Forelimb muscle (tissue), 1 donor: ENCODE measurements at regions not wholly inside any gene's neighbourhood (a gene's known extent, or its start where the extent isn't known, plus 50 kb on each side); places are given as distances from the start of the nearest gene placed in this dataset.

Source experiments
- DNase-seq: peaks from one replicate; pipeline ENCODE4 v3.0.0-alpha.2; 2013; ENCODE audit warnings: low read depth

DNA sequence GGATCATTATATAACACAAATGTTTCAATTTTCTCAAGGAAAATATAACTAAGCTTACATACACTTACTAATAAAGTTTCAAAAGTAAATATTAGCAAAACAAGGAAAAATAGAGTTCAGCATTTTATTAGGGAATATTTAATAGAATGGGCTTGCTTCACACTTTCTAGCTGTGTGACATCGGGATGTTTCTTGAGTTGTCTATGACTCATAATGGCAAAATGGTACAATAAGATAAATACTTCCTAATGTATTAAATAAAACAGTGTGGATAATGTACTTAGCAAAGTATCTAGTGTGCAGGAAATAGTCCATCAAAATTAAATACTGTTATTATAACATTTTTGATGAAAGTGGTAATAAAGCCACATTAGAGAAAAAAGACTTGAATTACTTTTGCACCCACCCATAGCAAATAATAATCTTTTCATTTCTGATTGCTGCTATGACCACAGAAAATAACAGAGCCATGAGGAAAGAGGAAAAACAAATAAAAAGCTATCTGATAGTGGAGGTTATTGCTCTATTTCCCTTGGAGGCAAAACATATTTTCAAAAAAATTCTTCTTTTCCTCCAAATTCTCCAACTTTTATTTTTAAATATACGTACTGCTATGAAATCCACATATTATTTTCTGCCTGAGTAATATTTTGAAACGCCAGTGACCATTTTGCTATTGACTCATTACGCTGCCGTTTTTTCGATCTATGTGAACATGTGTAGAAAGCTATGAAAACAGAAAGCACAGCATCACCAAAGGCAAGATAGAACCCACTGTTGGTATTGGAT is 272.9 kb upstream of the KLF6 start:
- no peak for DNase-seq

DNA sequence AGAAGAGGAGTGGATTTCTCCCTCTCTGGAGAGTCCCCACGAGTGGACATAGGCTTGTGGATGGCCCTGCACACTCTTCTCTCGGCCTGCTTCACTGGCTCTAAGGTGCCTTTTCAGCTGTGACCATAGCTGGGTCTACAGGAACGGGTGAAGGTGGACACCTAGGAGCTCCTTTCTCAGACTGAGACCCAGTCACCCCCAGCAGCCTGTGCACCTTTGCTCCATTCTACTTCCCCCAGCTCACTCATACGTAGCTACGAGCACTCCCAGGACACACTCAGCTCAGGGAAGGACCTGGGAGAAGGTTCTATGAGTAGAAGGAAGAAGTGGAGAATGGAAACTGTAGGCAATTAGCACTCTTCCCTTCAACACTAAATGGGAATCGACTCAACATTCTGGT is 272.0 kb upstream of the KLF6 start:
- no peak for DNase-seq

DNA sequence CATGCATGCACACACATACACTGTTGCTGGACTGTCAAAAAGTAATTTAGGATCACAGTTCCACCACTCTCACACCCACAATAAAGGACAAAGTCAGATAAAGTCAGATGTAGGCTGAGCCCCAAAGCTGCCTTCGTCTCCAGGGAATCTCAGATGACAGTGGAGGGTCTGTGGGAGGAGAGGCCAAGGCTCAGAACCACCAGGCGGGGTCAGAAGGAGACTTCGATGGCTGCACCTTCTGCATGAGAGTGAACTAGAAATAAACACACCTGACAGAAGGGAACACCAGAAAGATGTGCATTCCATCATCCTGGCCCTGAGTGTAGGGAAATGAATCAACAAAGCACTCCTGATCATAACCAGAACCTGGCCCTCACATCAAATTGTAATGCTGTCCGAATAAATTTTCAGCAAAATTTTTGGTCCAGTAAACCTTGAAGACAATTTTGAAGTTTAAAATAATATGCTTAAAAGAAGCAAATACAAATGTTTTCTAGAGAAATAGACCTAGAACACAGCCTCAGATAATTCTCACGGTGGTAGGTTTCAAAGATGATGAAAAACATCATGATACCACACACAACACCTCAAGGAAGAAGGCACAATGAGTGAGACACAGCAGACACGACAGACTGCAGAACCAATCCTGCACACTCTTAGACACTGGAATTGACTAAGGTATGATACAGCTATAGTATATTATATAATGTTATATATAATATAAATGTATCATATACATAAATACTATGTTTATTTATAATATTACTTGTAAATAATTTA is 269.8 kb upstream of the KLF6 start:
- no peak for DNase-seq

DNA sequence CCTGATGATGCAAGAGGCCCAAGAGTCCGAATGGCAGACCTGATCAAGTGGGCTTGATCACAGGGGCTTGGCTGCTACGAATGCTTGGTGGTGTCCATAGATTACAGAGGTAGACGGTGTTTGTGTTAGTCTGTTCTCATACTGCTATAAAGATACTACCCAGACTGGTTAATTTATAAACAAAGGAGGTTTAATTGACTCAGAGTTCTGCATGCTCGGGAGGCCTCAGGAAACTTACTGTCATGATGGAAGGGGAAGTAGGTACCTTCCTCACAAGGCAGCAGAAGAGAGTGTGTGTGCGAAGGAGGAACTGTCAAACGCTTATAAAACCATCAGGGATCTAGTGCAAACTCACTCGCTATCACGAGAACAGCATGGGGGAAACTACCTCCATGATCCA is 268.9 kb upstream of the KLF6 start:
- no peak for DNase-seq

DNA sequence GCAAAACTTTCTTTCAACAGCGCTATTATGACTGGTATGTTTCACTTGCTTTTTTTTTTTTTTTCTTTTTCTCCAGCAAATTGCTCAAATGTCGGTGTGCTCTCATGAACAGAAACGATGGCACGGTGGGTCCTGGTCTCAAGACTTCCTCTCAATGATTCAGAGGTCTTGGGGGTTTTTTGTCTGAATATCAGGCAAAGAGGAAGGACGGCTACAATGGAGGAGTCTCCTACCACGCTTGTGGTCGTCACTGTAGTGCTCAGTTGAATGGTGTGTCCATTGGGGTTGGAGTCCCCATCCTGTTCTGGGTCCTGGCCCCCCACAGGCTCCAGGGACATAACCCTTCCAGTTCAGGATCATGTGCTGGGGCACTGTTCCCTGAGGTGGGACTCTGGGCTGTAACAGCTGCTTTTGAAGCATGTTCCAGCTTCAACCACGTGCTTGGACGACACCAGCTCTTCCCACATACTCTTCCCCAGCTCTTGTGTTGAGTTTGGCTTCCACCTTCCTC is 266.7 kb upstream of the KLF6 start:
- no peak for DNase-seq

DNA sequence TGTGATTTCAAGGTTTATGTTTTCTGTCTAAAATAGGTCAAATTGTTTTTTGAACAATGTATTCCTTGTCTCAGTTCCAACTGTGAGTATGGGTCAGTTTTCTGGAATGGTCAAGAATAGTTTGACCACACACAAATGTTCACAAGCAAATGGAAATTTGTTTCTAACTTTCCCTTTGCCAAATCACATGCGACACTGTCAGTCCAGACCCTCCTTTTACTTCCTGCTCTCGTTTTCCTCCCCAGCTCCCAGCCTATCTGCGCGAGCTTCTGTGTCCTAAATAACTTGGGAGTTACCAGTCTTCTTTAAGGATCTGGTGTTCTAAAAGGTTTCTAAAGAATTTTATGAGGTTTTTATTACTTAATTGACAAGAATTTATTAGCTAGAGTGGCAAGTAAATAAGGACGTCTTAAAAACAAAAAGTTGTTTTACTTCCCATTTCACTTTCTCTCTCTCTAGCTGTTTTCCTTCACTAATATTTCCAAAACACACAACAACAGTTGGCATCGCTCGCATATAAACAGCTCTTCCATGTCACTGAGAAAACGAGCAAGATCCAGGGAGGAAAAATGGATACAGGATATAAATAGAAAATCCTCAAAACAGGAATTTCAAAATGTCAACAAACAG is 266.1 kb upstream of the KLF6 start:
- no peak for DNase-seq

DNA sequence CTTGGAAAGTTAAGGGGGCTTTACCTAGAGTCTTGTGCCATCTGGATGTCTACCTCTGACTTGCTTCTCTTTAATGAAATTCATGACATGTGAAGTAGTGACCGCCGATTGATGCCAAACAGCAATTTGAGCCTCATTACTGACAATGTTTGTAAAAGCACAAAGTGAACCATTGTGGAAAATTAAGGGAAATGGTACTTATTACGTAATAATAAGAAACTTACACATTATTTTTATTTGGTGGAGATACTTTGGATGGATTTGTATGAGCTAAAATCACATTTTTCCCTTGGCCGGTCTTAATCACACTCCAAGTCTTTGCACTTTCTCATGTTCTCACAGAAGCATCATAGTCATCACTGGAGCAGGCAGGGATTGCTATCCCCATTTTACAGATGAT is 265.1 kb upstream of the KLF6 start:
- DNase-seq: no peak

DNA sequence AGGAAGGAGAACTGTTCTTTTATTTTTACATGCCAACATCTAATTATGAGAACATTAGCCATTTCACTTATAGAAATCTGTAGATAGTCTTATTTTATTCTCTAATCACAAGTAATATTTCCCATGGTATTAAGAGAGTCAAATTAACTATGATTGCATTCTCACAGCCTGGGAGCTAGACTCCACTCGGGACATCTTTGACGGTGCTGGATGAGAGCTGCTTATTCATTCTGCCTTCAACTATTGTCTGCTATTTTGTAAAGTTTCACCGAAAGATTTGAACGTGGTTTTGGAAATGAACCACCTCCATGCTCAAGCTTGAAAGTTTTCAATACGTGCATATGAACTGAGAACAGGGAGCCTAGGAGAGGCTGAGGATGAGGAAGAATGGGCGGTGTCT is 264.3 kb upstream of the KLF6 start:
- DNase-seq: no peak

DNA sequence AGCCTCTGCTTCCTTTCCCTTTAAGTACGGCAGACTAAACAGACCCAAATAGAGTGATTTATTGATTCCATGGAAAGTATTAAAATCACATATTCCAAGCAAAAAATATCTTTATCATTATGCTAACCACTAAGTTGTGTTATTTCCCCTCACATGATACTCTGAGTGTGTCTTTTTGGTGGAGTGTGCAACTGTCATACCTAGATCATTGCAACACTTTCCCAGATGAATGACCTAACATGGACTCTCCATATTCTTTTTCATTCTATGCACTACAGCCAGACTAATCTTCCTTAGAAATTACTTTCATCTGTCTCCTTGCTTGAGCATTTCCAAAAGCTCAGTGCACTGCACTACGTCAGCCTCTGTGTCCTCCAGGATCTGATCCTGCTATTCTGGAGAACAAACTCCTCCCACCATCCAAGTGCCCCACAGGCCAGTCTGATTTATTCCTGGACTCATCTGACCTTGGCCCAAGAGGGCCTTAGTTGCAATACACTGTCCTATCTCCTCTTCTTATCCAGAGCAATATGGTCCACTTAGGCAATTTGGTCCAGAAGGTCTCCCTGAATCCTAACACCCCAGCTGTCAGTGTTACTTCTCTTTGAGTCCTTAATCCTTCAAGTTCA is 263.3 kb upstream of the KLF6 start:
- no peak for DNase-seq

DNA sequence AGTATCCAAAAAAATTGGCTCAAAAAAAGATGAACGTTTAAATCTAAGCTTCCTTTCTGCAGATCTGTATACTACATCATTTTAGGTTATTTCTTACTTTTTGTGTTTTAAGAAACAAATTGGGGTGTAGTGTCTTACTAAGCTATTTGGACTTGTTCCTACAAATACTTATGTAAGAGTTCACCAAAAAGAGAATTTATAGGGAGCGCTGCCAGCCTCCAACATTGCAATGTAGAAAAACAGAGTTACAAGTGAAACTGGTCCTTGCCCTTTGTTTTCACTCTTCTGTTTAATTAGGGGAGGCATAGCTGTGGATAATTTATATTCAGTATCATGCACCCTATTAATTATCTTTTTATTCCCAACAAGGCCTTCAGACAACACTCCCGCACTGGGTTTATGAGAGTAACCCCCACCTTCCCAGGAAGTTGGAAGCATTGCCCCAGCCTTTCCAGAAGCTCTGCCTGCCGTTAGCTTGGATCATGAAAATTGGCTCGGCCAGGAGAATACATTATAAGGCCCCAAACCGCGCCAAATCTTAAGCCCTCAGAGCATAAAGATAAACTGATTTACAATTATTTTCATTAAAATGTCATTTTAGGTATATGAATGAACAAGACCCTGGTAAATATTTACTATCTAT is 261.8 kb upstream of the KLF6 start:
- no peak for DNase-seq

DNA sequence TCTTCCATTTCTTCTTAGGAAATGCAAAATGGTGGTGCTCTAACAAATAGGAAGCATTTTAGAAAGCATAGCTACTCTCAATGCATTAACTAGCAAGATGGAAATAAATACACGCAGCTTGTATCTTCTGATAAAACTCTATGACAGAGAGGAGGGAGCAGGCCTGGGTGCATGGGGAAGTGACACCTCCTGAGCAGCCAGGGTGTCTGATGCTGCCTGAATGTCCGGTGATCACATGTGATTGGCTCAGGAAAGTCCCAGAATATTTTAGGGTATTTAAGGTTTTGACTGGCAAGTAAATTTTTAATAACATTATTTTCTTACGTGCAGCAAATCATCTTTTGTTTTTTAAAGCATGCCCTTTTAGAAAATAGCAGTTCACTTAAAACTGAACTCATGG is 261.0 kb upstream of the KLF6 start:
- no peak for DNase-seq

DNA sequence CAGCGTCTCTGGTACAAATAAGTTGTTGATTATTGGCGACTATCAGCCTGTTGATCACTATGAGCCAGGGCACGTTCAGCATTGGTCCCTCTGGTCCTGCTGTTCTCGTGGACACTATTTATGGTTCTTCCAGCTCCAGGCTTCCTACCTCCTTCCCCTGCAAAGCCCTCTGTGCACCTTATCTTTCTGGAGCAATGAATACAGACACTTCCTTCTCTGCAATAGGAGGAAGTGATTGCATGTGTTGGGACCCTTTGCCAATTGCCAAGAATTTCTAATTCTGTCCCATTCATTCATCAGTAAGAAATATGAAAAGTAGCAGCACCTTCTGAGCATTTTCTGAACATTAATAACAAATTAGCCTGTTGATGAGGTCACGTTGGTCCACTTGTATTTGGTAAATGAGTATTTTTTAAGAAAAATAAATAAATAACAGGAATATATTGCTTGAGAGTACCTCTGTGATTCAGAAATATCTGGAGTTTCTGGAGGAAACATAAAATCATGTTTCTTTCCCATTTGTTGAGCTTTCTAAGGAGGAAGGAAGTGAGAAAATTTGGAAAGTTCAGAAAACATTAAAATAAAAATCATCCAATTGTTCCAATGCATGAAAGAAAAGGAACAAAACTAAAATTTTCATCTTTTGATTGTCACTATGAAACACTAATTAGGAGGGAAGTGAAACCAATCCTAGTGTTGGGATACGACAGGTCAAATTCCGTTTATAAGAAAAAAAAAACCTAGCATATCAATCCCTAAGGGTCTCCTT is 259.1 kb upstream of the KLF6 start:
- DNase-seq: no peak

DNA sequence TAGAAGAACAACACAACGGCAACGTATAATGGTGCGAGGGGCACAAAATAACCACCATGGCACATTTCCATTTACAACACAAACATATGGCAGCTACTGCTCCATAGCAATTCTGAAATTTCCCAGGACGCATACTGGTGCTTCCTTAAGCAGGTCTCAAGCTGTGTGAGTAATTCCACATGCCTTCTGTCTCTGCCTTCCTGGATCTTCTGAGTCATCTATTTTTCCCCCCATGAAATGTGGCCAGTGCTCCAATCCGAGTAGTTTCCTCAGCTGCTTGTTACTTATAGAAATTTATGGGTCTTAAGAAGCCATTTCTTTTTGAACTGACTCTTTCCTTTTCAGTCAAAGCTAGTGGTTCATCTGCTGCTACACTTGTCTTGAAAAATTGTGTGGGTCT is 256.6 kb upstream of the KLF6 start:
- DNase-seq: no peak

DNA sequence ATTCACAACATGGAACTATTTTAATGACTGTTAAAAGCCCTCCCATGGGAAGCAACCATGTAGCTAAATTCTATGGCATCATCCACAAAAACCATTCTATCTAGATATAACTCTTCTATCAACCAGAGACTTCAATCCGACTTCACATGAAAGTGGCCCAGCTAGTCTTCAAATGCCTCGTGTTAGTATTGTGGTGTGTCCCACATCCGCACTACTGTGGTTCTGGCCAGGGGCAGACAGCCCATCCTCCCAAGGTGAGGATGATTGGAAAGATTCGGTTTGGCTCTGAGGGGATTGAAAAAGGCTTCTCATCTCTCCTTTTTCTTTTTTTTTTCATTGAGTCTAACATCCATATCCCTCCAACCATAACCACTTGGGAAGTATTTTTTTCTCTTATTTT is 253.0 kb upstream of the KLF6 start:
- DNase-seq: no peak

DNA sequence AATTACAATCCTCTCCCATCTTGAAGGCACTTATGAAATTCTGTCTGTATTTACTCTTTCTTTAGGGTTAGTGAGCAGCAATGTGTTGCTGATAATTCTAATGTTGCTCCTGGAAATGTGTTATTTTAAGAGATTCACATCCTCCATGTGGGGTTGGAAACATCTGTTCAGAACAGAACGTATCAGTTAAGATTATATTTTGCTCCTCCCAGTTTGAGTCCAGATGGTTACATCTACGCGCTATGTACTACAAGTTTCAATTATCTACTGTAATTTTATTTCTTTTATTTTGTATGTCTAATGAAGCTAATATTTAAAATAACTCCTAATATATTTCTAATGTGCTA is 250.6 kb upstream of the KLF6 start:
- DNase-seq: no peak

DNA sequence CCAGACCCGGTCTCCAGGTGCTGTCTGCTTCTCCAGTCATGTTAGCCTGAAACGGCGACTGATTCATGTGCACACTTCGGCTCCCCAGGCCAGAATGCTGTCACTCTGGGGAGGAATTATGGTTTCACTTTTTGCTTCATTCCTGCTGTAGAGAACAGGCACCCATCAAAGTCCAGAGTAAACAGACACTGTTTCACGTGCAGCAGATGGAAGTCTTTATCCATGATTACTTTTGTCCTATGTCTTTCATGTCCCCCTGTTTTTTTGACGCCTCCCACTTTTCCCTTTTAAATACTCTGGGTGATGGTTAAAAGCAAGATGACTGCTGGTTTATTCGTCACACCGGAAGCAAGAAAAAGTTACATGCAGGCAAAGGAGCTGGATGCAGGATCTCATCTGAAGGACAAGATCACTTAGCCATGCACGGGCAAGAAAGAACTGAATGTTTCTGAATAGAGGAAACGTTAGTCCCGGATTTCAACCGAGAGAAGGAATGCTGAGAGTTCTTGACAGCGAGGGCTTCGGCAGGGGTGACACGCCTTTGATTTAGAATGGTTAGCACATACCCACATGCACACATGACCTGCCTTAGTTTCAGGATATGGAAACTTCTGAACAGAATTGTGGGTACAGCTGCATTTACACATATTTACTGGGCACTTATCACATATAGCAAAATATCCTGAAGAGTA is 250.0 kb upstream of the KLF6 start:
- DNase-seq: no peak

DNA sequence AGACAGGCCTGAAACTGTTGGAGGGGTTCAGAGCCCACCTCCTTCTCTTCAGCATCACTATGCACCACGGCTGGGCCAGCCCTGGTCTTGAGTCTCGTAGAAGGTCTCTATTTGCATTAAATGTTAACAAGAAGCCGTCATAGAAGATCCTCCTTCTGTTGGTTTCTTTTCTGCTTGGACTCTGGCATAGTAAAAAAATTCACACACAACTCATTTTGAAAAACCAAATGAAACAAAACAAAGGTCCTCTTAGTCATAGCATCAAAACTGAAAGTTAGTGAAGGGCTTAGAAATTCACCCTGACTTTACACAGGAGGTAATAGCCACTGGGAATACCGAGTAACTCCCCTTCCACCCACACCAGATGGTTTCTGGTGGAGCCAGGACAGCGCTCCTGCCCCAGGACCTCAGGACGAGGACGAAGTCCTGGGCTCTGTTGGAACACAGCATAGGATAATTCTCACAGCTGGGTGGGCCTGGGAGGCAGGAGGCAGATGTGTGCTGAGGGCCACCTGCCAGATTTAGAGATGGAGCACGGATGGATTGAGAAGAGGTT is 248.4 kb upstream of the KLF6 start:
- DNase-seq: no peak

DNA sequence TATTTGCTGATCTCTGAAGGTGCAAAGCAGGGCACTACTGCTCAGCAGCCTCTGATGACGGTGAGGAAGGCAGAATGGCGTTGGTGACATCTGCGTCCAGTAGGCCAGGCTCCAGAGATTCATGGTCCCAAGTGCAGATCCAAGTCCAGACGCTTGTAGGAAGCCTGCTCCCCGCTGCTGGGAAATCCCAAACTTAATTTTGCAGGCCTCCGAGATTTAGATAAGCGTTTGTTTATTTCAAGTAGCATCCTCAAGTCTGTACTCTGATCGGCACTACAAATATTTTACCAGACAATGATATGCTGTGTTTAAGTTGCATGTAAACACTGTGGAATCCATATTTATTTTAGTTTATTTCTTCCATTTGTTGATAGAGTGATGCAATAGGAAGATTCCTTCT is 244.9 kb upstream of the KLF6 start:
- DNase-seq: no peak

DNA sequence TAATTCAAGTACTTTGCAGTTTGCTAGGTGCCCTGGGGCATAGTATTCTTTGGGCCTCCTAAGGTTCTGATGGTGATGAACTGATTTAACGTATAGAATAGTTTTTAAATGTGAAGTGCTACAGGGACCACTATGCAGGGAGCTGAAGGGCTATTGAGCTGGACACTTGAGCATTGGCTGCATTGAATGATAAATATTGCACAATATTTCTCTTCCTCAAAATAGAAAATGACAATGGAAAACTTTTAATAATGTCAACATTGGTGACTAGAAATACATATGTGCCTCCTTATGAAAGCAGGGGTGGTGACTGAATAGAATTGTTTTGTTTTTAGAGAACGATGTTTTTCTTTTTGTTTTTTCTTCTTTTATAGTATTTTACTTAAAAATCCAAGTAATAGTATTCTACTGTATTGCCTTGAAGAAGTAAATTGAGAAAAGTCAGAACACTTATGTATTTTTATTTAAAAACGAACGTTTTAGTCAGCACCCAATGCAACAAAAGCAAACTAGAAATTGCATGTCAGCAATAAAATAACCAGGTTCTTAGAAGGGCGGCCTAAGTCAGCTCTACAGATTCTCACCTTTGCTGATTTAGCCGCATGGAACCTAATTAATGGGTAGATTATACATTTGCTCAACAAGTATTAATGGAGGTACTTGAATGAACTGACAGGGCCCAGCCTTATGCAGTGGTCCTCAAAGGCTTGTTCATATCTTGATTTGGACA is 244.0 kb upstream of the KLF6 start:
- DNase-seq: no peak
